SKM-1 (cell line): ENCODE measurements at regions not wholly inside any gene's neighbourhood (a gene's known extent, or its start where the extent isn't known, plus 50 kb on each side); places are given as distances from the start of the nearest gene placed in this dataset.

Experiments used
- DNase-seq: peaks from one replicate; lab custom pipeline; 2025; ENCODE audit not compliant: unreplicated experiment; lab: John Stamatoyannopoulos, UW

GRCh38 chr12:87930033-87930432, 99.2 kb downstream of the C12orf50 start:
- no peak for DNase-seq

DNA sequence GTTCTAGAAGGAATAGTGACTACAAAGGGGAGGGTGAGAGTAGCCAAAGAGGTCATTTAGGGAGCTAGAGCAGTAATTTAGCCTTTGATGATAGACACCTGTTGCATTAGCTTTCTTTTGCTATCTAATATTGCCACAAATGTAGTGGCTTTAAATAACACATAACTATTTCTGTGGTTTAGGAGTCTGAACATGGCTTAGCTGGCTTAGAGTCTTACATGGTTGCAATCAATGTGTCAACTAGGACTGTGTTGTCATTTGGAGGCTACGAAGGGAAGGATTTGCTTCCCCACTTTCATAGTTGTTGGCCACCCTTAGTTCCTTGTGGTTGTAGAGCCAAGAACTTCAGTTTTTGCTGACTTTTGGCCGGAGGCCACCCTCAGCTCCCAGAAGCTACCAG, 99.9 kb downstream of the C12orf50 start:
- no peak for DNase-seq

DNA sequence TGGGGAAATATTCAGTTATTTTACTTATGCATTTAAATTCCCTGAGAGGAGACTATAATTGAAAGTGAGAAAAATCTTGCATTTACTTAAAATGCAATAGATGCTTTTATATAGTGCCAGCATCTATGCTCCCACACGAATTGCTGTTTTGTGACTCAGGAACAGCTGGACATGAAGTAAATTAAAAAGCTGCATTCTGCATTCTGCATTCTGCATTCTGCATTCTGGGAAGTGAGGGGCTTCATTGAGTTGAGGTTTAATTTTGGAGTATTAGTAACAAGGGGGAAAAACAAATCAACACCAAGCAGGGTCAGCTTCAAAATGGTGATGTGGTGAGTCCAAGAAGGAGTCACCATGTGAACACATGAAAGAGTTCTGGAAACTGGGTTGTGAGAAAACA, 101.2 kb downstream of the C12orf50 start:
- no peak for DNase-seq

- no peak for DNase-seq
Observed at GRCh38 chr12:87925021-87925420, 104.2 kb downstream of the C12orf50 start.

GRCh38 chr12:87924149-87924548, 105.1 kb downstream of the C12orf50 start:
- DNase-seq, result no peak

DNA sequence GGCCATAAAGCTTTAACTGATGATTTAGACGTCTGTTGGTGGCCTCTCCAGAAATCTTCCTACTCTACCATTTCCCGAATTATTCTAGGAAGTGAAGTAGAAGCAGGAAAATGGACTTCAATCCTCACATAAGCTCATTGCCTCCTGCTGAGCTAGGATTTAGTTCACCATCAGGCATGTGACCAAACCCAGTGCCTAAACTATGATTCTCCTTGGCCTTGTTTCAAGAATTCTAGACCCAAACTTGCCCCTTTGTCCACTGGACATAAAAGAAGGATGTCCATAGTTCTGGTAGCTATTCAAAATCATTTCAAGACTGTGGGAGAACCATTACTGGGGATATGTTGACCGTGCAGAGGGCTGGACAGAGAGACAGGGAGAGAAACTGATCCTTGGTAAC, 105.8 kb downstream of the C12orf50 start:
- DNase-seq, result no peak

DNA sequence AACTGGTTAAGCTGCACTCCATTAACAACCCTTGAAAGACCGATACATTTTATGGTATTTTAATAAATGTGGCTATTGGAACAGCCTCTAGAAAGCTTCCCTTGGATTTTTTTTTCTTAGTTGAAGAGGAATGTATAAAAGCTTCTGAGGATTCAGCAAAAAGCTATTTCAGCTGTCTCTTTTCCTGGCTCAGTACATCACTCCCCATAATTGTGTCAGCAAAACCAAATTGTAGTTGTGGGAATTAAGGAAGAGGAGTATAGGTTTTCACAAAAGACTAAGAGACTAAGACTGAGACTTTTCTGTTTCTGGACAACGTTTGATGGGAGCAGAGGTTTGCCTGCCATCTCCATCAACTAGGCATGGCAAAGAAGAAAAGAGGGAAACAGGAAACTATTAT, 106.5 kb downstream of the C12orf50 start:
- DNase-seq, result no peak

DNA sequence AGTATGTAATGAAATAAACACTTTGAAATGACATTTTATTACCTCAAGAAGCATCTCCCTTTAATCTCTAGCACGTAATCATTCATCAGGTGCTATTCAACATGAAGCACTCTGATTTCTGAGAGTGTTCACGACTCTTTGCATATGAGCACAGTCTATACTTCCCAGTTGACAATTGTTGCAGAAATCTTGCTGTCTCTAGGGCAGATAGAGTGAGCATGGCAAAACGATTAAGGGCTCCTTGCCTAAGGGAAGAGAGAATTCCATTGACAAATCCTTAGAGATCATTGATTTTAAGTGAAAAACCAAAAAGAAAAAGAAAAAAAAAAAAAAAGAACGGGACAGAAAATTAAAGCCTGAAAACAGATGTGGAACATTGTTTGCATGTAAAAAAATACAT, 107.6 kb downstream of the C12orf50 start:
- no peak for DNase-seq

DNA sequence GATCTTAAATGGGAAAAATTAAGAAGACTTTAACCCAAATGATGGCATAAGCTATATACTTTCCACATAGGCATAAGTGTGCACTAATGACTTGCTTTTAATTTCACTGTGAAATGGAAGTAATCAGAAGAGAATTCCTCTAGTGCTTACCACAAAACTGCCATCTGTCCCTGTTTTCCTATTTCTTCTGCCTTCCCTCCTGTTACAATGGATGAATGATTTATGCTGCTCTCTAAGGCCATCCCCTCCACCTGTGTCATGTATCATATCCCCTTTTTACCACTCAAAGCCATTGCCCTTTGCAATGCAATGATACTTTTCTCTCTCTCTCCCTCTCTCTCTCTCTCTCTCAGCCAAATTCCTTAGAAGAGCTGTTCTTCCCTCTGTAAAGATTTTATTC, 109.1 kb downstream of the C12orf50 start:
- DNase-seq, result no peak

DNA sequence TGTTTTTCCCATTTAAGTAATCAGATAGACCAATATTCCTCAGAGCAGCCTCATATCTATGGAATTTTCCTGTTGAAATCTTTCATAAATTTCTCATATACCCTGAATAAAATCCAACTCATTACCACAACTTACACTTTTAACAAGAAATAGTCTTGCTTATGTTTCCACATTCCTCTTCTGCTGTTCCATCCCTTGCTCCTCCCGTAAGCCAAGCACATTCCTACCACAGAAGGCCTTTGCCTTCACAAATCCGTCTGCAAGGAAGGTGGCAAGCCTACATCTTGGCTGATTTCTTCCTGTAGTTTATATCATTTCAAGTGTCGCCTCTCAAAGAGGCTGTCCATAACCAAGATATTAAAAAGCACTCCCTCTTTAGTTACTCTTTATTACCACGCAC, 127.7 kb downstream of the C12orf50 start:
- no peak for DNase-seq

- DNase-seq, result no peak
Observed at GRCh38 chr12:87897662-87898061, 131.5 kb downstream of the C12orf50 start.

DNA sequence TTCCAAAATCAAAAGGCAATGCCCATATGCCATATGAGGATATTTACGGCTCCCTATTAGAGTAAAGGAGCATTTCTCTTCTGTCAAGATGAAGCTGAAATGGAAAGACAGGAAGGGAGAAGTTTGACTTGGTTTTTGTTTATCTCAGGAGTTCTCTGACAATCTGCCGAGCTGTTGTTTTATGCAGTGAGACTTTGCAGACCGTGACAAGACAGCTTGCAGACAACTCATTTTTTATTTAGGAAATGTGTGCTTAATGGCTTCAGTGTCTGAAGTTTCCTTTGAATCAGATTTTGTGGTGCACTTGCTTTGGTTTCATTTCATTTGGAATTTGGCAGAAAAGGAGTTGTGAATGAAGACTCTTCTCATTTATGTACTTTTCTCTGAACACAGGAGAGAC, 145.4 kb downstream of the C12orf50 start:
- DNase-seq, result no peak

DNA sequence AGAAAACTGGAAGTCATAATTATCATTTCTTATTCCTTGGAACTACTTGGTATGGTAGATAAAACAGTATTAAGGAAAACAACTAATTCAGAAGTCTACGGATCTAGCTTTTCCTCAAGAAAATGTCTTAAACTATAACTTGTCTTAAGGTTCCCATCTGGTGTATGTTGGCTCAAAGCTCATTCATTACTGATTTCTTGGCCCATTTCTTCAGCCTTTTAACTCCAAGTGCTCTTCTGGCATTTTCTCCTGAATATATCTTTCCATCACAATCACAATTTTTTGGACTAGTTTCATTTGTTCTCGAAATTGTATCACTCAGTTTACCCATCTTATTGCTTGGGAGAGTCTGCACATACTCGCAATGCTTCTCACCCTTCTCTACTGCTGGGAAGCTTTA, 150.1 kb downstream of the C12orf50 start:
- no peak for DNase-seq

- no peak for DNase-seq
Observed at GRCh38 chr12:87870493-87871460, 158.4 kb downstream of the C12orf50 start.

DNA sequence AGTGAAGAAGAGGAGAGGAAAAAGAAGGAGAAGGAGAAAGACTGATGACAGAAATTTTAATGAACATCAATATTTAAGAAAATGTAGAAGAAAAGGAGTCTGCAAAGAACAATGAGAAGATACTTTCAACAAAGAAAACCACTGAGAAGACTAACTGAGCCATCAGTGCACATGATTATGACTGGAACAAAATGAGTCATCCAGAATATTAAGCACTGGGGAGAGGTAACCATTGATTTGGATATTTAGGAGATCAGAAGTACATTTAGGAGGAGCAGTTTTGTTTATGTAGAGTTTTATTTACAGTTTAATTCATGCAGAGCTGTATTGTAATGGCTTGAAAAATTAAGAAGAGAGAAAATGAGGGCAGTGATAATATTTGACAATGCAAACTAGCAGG, 159.1 kb downstream of the C12orf50 start:
- no peak for DNase-seq

DNA sequence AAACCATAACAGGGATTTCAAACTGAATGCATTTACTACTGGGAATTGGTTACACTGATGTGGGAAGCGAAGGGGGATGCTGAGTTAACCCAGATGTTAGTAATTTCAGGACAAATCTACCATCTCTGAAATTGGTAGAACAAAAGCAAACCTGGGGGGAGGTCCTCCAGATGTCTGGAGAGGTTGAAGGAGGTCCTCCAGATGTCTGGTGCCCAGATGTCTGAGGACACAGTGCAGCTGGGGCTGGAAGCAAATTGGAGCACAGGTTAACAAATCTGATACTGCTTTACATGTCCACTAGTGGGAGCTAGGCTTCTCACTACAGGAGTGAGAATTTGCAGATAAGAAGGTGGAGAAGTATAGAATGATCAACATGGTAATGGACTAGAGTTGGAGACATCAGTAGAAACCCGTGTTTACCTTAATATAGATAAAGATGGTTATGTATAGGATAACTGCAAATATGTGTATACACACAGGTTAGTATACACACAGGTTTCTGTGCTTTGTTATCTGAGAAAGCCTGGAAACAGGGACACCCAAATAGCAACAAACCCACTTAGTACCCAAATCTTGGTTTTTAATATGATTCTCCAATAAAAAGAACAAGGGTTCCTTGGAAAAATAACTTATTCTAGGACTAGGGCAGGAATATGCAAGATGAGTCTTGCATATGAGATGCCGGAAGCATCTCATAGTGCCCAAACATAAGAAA, 162.5 kb downstream of the C12orf50 start:
- DNase-seq, result no peak

DNA sequence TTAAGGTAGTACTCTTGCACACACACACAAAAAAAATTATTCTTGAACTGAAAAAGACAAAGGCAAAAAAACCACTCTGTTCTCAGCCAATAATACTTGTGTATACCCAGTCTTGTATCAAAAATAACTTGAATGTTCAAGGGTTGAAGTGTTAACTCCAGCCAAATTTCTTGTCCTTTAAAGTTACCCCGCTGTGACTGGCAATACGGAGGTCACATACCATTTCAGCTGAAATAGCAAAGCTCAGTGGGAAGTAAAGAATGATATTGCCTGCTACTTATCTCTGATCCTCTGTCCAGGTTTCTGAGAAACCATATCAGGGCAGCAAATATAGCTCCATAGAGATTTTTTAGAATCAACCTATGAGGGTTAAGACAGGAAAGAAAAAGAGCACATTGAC, 167.4 kb downstream of the C12orf50 start:
- no peak for DNase-seq

DNA sequence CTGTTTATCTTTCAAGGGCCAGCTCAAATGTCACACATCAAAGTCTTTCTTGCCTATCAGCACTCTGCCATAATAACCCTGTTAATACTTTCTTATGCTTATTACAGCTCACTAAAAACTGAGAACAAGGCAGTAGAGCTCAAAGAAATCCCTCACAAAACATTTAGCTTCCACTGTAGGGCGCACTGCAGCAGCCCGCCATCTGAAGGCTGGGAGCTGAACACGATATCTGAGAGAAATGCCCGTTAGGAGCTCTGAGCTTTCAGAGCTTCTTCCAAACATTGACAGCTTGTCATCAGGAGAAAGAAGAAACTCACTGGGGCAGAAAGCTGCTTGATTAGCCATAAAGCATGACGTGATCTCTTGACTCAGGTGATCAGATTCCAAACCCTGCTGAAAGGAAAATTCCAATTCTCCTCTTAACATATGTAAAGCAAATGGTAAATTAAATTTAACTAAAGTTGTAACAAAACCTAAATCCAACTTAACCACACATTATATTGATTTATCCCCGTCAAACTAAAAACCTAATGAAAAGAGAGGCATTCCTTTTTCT, 175.7 kb downstream of the C12orf50 start:
- DNase-seq, result no peak

DNA sequence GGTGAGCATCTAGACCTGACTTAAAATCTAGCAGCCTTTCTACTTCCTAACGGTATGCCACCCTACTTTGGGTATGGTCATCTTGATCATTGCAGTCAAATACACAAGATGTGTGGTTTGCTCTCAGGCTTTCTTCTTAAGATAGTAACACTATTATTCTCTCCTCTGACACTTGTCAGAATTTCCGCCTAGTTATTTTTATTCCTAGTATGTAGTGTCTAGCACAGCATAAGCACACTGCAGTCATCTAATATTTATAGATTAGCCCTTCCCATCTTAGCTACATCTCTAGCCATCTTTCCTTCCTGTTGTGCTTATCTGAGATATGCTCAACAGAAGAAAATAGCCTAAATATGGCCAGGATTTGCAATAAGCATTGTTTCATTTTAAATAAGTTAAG, 180.1 kb downstream of the C12orf50 start:
- DNase-seq, result no peak

- peak; percentile 28 for DNase-seq
Observed at GRCh38 chr12:87848248-87848868, 180.8 kb downstream of the C12orf50 start.

DNA sequence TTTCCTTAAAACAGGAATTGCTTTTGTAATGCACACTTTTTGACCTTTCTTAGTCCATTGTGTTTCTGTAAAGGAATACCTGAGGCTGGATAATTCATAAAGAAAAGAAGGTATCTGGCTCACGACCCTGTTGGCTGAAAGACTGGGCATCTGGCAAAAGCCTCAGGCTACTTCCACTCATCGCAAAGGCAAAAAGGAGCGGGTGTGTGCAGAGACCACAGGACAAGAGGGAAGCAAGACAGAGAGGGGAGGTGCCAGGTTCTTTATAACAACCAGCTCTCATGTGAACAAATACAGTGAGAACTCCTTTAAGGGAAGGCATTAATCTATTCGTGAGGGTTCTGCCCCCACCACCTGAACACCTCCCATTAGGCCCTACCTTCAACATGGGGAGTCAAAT, 182.1 kb downstream of the C12orf50 start:
- DNase-seq, result no peak

GRCh38 chr12:87846045-87846444, 183.2 kb downstream of the C12orf50 start:
- DNase-seq, result no peak
